ENCODE measurements at regions not wholly inside any gene's neighbourhood (a gene's known extent, or its start where the extent isn't known, plus 50 kb on each side); places are given as distances from the start of the nearest gene placed in this dataset.

DNA sequence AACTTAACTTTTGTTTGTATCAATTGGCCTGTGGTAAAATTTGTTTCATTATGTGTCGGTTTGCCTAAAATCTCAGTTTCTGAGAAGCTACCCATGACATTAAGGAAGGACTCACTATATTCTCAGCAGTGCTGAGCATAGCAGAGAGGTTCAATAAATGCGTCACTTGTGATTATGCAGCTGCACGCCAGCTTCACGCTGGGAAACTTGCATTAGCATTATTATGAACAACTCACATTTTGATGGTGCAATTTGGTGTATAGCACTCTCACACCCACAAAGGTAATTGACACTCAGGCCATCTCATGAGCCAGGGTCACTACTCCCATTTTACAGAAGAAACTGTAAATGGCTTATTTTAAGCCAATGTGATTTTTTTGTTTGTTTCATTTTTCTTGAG lies 80.6 kb upstream of the SALL1 start:
- TF ChIP-seq EHMT2 (IDR thresholded peaks at IDR 0.05; ENCODE audit: borderline replicate concordance, low read depth, low read length) (no peak), SATB2 (CRISPR knock-in tag; IDR thresholded peaks at IDR 0.05) (no peak)
